Heart left ventricle (tissue), 16 donors: ENCODE measurements at regions not wholly inside any gene's neighbourhood (a gene's known extent, or its start where the extent isn't known, plus 50 kb on each side); places are given as distances from the start of the nearest gene placed in this dataset.

Experiments
- ATAC-seq, 4 donors: fragments of 200-7000 bp; cut with Tn5 transposase; one replicate each; pipeline ENCODE4 v1.9.1; 2020 to 2022; ENCODE audit warnings: moderate library complexity in 4 of 4, mild to moderate bottlenecking in 3 of 4, moderate number of reproducible peaks in 1 of 4
- DNase-seq, 5 donors: peaks; one replicate each; pipeline ENCODE4 v3.0.0-alpha.2; 2020
- H3K27ac ChIP-seq, 12 donors: fragments of 200-600 bp; sonication (generic) in 4 of 12; one replicate each; pipeline versions ENCODE4 v1.5.0 to v1.8.0; 2016 to 2022; ENCODE audit warnings: mild to moderate bottlenecking in 2 of 12
- H3K27me3 ChIP-seq, 9 donors: fragments of 200-600 bp; sonication (generic) in 2 of 9; one replicate each; pipeline versions ENCODE4 v1.5.1 to v1.8.0; 2016 to 2022; ENCODE audit warnings: mild to moderate bottlenecking in 3 of 9
- H3K36me3 ChIP-seq, 9 donors: fragments of 200-600 bp; sonication (generic) in 2 of 9; one replicate each; pipeline versions ENCODE4 v1.5.0 to v1.8.0; 2018 to 2022; ENCODE audit warnings: mild to moderate bottlenecking in 2 of 9
- H3K4me1 ChIP-seq, 12 donors: fragments of 200-600 bp; sonication (generic) in 4 of 12; one replicate each; pipeline versions ENCODE4 v1.5.0 to v1.8.0; 2016 to 2022; ENCODE audit warnings: mild to moderate bottlenecking in 3 of 12
- H3K4me3 ChIP-seq, 12 donors: fragments of 200-600 bp; sonication (generic) in 4 of 12; one replicate each; pipeline versions ENCODE4 v1.5.0 to v1.8.0; 2017 to 2022; ENCODE audit warnings: mild to moderate bottlenecking in 9 of 12, moderate library complexity in 4 of 12
- H3K9me3 ChIP-seq, 12 donors: fragments of 200-600 bp; sonication (generic) in 4 of 12; one replicate each; pipeline versions ENCODE4 v1.5.0 to v1.8.0; 2016 to 2022; ENCODE audit warnings: mild to moderate bottlenecking in 1 of 12
- POLR2A ChIP-seq, 2 donors: fragments of 450-650 bp; IDR thresholded peaks; one replicate each; pipeline ENCODE4 v1.6.1; 2017; ENCODE audit warnings: antibody characterized with exemption in 2 of 2, mild to moderate bottlenecking in 2 of 2, moderate library complexity in 2 of 2
- WGBS, 4 donors: extraction: QIAGEN DNeasy Blood & Tissue Kit in 2 of 4; methylation state at CpG; one replicate each; pipeline versions ENCODE4 v1.1.5 to v1.1.7; 2013 to 2018; 5-methylcytosine and 5-hydroxymethylcytosine counted together
- intact Hi-C, 10 donors: fragments of 100-400 bp; cut with DNase I; formaldehyde crosslinking; loops; one replicate each; pipeline versions ENCODE4 v1.11.1 to v1.14.2; 2022
- TF ChIP-seq, protein P1 (sequence below), 12 donors: fragments of 200-600 bp; sonication (generic) in 4 of 12; IDR thresholded peaks; one replicate each; pipeline versions ENCODE4 v1.5.0 to v1.8.0; 2018 to 2022; ENCODE audit warnings: antibody characterized with exemption in 12 of 12, mild to moderate bottlenecking in 5 of 12
- donor health status: ischemic (EF 13 %, LVEDD 7.1; RV severe dilation, severe dysfunction).
- donor health status: healthy with polysubstance abuse.
- donor health status: DM: no; HTN: yes; CAD: no.
- donor health status: DM: no; HTN: no; CAD: no.
- donor health status: ischemic (EF 25% LVEDD 6.9; RV normal size, moderate dysfunction).
- donor health status: ischemic (EF 25% LVEDD 5.7; RV mildly dilated, moderate dysfunction).
- donor health status: healthy.
- donor health status: DM: yes; HTN: yes; CAD: no.
- donor health status: ischemic (EF 35%, LVEDD 5.7; RV mildly dilated, moderate dysfunction).
- donor health status: nonischemic (EF 11% LVEDD 7.7; RV severe dilation, severe dysfunction).
- donor health status: DM: yes; HTN: yes; CAD: no.
- donor health status: PGD.
- donor health status: ischemic (EF 29% LVEDD 5.4; RV normal size, mild dysfunction).
- donor health status: nonischemic (EF 23%, LVEDD 6.1; RV moderate dilation, normal function).

DNA sequence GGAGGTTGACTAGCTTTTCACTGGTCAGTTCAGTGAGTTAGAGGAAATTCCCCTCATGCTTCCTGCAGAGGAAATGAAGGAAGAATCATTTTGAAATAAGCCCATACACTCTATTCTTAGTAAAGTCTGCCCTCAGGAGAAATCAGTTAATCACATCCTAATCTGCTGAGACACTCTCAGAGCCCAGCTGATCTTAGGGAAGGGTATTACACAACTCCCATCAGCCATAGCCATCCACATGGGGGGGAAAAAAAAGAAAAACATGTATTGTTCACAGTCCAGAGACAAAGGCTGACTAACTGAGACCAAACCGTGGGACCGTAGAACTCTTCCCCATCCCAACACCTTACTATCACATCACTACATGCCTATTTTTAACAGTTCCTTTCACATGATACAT is 722.3 kb downstream of the CDH8 start:
- Histone ChIP-seq H3K36me3 (no peaks in the 10 kb centered on the region), H3K27me3 (no peaks in the 10 kb centered on the region), H3K27ac (no peak overlapping the region), H3K4me1 (no peaks in the 10 kb centered on the region), H3K9me3 (peaks cover 0 to 33% (median 3%) of the 10 kb centered on the region in 12 donors), H3K4me3 (no peak overlapping the region)
- intact Hi-C loops, result no loop called here
- TF ChIP-seq POLR2A (IDR thresholded peaks at IDR 0.05), result no peak
- TF ChIP-seq, protein P1, sequence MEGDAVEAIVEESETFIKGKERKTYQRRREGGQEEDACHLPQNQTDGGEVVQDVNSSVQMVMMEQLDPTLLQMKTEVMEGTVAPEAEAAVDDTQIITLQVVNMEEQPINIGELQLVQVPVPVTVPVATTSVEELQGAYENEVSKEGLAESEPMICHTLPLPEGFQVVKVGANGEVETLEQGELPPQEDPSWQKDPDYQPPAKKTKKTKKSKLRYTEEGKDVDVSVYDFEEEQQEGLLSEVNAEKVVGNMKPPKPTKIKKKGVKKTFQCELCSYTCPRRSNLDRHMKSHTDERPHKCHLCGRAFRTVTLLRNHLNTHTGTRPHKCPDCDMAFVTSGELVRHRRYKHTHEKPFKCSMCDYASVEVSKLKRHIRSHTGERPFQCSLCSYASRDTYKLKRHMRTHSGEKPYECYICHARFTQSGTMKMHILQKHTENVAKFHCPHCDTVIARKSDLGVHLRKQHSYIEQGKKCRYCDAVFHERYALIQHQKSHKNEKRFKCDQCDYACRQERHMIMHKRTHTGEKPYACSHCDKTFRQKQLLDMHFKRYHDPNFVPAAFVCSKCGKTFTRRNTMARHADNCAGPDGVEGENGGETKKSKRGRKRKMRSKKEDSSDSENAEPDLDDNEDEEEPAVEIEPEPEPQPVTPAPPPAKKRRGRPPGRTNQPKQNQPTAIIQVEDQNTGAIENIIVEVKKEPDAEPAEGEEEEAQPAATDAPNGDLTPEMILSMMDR (IDR thresholded peaks at IDR 0.05), result no peak
- 54 to 75% (median 61%) methylated on average over 2 of the region's 2 CpGs for WGBS, 4 donors
- no peak for ATAC-seq
- no peak for DNase-seq

DNA sequence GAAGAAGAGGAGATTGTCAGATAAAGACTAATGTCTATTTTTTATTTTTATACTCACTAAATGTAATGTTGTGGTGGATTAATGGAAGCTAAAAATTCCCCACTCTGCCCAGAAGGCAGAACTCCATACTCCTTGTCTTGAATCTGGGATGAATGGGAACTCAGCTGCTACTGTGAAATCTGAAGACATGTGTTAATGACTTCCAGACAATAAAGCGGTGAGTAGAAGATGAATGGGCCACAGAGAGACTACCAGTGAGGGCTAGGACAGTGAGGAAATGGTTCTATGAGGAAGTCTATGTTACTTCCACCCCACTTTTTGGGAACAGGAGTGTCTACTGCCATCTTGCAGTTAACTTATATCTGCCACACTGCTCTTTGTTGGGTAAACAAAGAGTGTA is 726.9 kb downstream of the CDH8 start:
- ATAC-seq (no peak), DNase-seq (no peak)
- peaks cover 0 to 5% (median 0%) of the 10 kb centered on the region in 12 donors for H3K9me3 ChIP-seq
- no peak for TF ChIP-seq POLR2A (IDR thresholded peaks at IDR 0.05)
- TF ChIP-seq, protein P1 (IDR thresholded peaks at IDR 0.05), result no peak
- no peaks in the 10 kb centered on the region for H3K4me1 ChIP-seq
- H3K36me3 ChIP-seq, result no peaks in the 10 kb centered on the region
- 83 to 93% (median 92%) methylated on average over 1 of the region's 1 CpG for WGBS, 4 donors
- intact Hi-C loops, result no loop called here
- no peak overlapping the region for H3K4me3 ChIP-seq
- H3K27ac ChIP-seq, result no peak overlapping the region
- no peaks in the 10 kb centered on the region for H3K27me3 ChIP-seq

DNA sequence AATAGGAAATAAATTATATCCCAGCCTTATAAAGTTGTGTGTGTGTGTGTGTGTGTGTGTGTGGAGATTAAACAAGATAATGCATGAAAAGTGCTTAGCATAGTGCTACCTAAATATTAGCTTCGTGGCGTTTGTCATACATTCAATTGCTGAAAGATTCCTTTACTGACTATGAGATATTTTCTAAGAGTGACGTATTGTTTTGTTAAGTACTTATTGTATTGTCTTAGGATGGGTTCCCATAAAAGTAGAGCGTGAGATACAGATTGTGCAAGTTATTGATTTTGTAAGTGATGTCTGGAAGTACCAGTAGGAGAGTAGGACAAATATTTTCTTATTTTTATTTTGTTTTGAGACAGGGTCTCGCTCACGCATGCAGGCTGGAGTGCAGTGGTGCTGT is 730.0 kb downstream of the CDH8 start:
- ATAC-seq, result no peak
- H3K36me3 ChIP-seq, result no peaks in the 10 kb centered on the region
- no peak overlapping the region for H3K4me3 ChIP-seq
- no peak for DNase-seq
- 89 to 93% (median 91%) methylated on average over 6 of the region's 6 CpGs for WGBS, 4 donors
- no peak overlapping the region for H3K27ac ChIP-seq
- intact Hi-C loops, result no loop called here
- no peaks in the 10 kb centered on the region for H3K27me3 ChIP-seq
- no peak for TF ChIP-seq POLR2A (IDR thresholded peaks at IDR 0.05)
- TF ChIP-seq, protein P1 (IDR thresholded peaks at IDR 0.05), result no peak
- H3K4me1 ChIP-seq, result no peaks in the 10 kb centered on the region
- H3K9me3 ChIP-seq, result no peaks in the 10 kb centered on the region

DNA sequence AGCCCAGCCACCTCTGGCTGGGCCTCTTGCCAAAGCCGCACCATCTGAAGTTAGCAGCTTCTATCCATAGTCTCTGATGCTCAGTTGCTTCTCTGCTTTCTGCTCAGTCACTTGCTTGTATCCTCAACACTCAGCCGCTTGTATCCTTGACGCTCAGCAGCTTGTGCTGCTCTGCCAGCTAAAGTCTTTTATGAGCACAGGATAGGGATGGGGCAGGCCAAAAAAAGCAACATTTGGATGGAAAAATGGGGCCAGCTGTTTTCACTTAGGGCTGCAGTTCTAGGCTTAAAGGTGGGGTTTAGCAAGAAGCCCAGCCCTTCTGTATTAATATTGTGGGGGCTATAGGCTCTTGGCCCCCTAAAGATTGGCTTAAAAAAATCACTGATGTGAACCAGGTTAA is 739.4 kb downstream of the CDH8 start:
- 73 to 84% (median 78%) methylated on average over 3 of the region's 3 CpGs for WGBS, 4 donors
- Histone ChIP-seq H3K36me3 (no peaks in the 10 kb centered on the region), H3K4me1 (no peaks in the 10 kb centered on the region), H3K27ac (no peak overlapping the region), H3K9me3 (no peaks in the 10 kb centered on the region), H3K4me3 (no peak overlapping the region), H3K27me3 (no peaks in the 10 kb centered on the region)
- no peak for DNase-seq
- intact Hi-C loops, result no loop called here
- TF ChIP-seq POLR2A (IDR thresholded peaks at IDR 0.05), result no peak
- TF ChIP-seq, protein P1 (IDR thresholded peaks at IDR 0.05), result no peak
- ATAC-seq, result no peak
